K562 (cell line): ENCODE measurements at regions not wholly inside any gene's neighbourhood (a gene's known extent, or its start where the extent isn't known, plus 50 kb on each side); places are given as distances from the start of the nearest gene placed in this dataset.

Source experiments
- CBX2 ChIP-seq: fragments of 200-600 bp; sonication (generic); IDR thresholded peaks from one replicate; pipeline ENCODE4 v1.6.1; 2012; ENCODE audit warnings: mild to moderate bottlenecking, low read length, inconsistent platforms; ENCODE audit not compliant: insufficient read depth, poor library complexity, severe bottlenecking
- GTF2F1 ChIP-seq: IDR thresholded peaks from 2 replicates; pipeline ENCODE4 v1.6.1; 2011; ENCODE audit warnings: low read depth, low read length, improper control_type of control experiment
- HDAC3 ChIP-seq: fragments of 450-650 bp; IDR thresholded peaks from 2 replicates; pipeline ENCODE4 v1.6.1; 2018; ENCODE audit warnings: borderline replicate concordance, mild to moderate bottlenecking, moderate library complexity; ENCODE audit not compliant: partially characterized antibody
- MAZ ChIP-seq, 2 experiments: fragments of 450-650 bp in 1 of 2; sonication (generic) in 1 of 2; formaldehyde crosslinking; IDR thresholded peaks in 1 of 2; conservative IDR thresholded peaks in 1 of 2; 2 replicates each; pipeline versions ENCODE4 v1.4.0 to v1.5.0; 2020; ENCODE audit warnings: mild to moderate bottlenecking in 1 of 2, missing genetic modification reagents in 1 of 2
- NCOA1 ChIP-seq: fragments of 450-650 bp; IDR thresholded peaks from 2 replicates; pipeline ENCODE4 v1.6.1; 2016; ENCODE audit warnings: low read depth
- NFIC ChIP-seq: fragments of 450-650 bp; IDR thresholded peaks from 2 replicates; pipeline ENCODE4 v1.6.1; 2017; ENCODE audit warnings: mild to moderate bottlenecking, inconsistent platforms
- NR0B1 ChIP-seq: fragments of 450-650 bp; IDR thresholded peaks from one replicate; pipeline ENCODE4 v1.6.1; 2018; ENCODE audit warnings: mild to moderate bottlenecking, moderate library complexity; ENCODE audit not compliant: partially characterized antibody
- PML ChIP-seq: IDR thresholded peaks from 2 replicates; pipeline ENCODE4 v1.6.1; 2012; ENCODE audit warnings: low read length, inconsistent platforms
- POLR2A ChIP-seq: fragments of 450-650 bp; conservative IDR thresholded peaks from 2 replicates; pipeline ENCODE4 v1.6.1; 2016
- POLR3A ChIP-seq: IDR thresholded peaks from 2 replicates; pipeline ENCODE4 v1.6.1; 2011; ENCODE audit warnings: borderline replicate concordance, mild to moderate bottlenecking, moderate library complexity; ENCODE audit not compliant: insufficient read length, insufficient read depth; ENCODE audit errors: extremely low read depth
- RAD21 ChIP-seq, 2 experiments: fragments of 250-450 bp in 1 of 2; fragments of 450-650 bp in 1 of 2; sonication (Bioruptor Pico) in 1 of 2; formaldehyde crosslinking in 1 of 2; IDR thresholded peaks in 1 of 2; conservative IDR thresholded peaks in 1 of 2; 2 replicates each; pipeline versions ENCODE4 v1.4.0 to v1.8.0; 2020 to 2022; ENCODE audit warnings: mild to moderate bottlenecking in 2 of 2, moderate library complexity in 1 of 2
- RBBP5 ChIP-seq: fragments of 200-600 bp; sonication (generic); IDR thresholded peaks from 2 replicates; pipeline ENCODE4 v1.6.1; 2012; ENCODE audit warnings: borderline replicate concordance, mild to moderate bottlenecking, low read length, control low read depth, inconsistent platforms; ENCODE audit not compliant: insufficient read depth, poor library complexity, severe bottlenecking
- SMARCA4 ChIP-seq: fragments of 450-650 bp; IDR thresholded peaks from 2 replicates; pipeline ENCODE4 v1.6.1; 2016
- TCF3 ChIP-seq: sonication (generic); formaldehyde crosslinking; IDR thresholded peaks from 2 replicates; pipeline ENCODE4 v1.4.0; 2020; ENCODE audit warnings: mild to moderate bottlenecking, missing genetic modification reagents
- THAP7 ChIP-seq: fragments of 250-450 bp; sonication (Bioruptor Pico); IDR thresholded peaks from 2 replicates; pipeline ENCODE4 v1.5.0; 2021
- TOE1 ChIP-seq, 2 experiments: fragments of 450-650 bp in 1 of 2; sonication (generic) in 1 of 2; formaldehyde crosslinking in 1 of 2; IDR thresholded peaks; 2 replicates each; pipeline versions ENCODE4 v1.7.1 to v1.8.0; 2016 to 2022; ENCODE audit warnings: borderline replicate concordance in 2 of 2, mild to moderate bottlenecking in 2 of 2, antibody characterized with exemption in 1 of 2, inconsistent platforms in 1 of 2, low read depth in 1 of 2, missing genetic modification reagents in 1 of 2, moderate library complexity in 1 of 2
- ZBTB2 ChIP-seq: fragments of 450-650 bp; IDR thresholded peaks from 2 replicates; pipeline ENCODE4 v1.6.1; 2016; ENCODE audit warnings: antibody characterized with exemption
- ZNF699 ChIP-seq: fragments of 250-450 bp; sonication (Bioruptor Pico); IDR thresholded peaks from 2 replicates; pipeline ENCODE4 v1.8.0; 2021; ENCODE audit warnings: mild to moderate bottlenecking, moderate library complexity; ENCODE audit not compliant: insufficient replicate concordance
- ZNF740 ChIP-seq, 3 experiments: fragments of 200-800 bp in 1 of 3; sonication (Bioruptor generic) in 1 of 3; sonication (generic) in 1 of 3; formaldehyde crosslinking in 1 of 3; IDR thresholded peaks; 2 replicates each; pipeline versions ENCODE4 v1.6.1 to v1.8.0; 2016 to 2022; ENCODE audit warnings: mild to moderate bottlenecking in 2 of 3, missing compliant biosample characterization in 2 of 3, missing genetic modification characterization in 2 of 3, missing genetic modification reagents in 1 of 3
- TF ChIP-seq, protein P1 (sequence below): fragments of 250-450 bp; sonication (Bioruptor Pico); IDR thresholded peaks from 2 replicates; pipeline ENCODE4 v1.4.0; 2020; ENCODE audit warnings: mild to moderate bottlenecking, moderate library complexity, borderline replicate concordance

GRCh38 chr12:27852742-27853141 lies 72.7 kb upstream of the MANSC4 start (continued):
- TF ChIP-seq NR0B1 (no peak), TOE1 (IDR thresholded peaks at IDR 0.05; ENCODE audit: borderline replicate concordance) (0 out of 2 replicates have a peak, but pooled peaks have one; percentile 46), TOE1 (CRISPR knock-in tag; IDR thresholded peaks at IDR 0.05; ENCODE audit: borderline replicate concordance, low read depth) (no peak), THAP7 (no peak), ZNF699 (CRISPR knock-in tag) (no peak), HDAC3 (peak; percentile 17), MAZ (CRISPR knock-in tag; conservative IDR thresholded peaks at IDR 0.05 in 1 of 2, IDR thresholded peaks at IDR 0.05 in 1 of 2) (peak in 1 of 2 experiments; percentile 35; a peak in 1 of 4 replicates), ZNF740 (CRISPR knock-in tag; IDR thresholded peaks at IDR 0.05) (no peak), ZNF740 (tag; IDR thresholded peaks at IDR 0.05) (no peak), TCF3 (CRISPR knock-in tag) (peak; percentile 82), PML (peak; percentile 42; the same call in 1 of the 2 replicates), SMARCA4 (peak; percentile 95), NCOA1 (peak; percentile 69; the same call in 1 of the 2 replicates), RBBP5 (no peak), GTF2F1 (no peak), CBX2 (no peak), POLR2A (no peak), ZBTB2 (0 out of 2 replicates have a peak, but pooled peaks have one; percentile 44), NFIC (peak; percentile 53), POLR3A (no peak), RAD21 (CRISPR knock-in tag; conservative IDR thresholded peaks at IDR 0.05 in 1 of 2, IDR thresholded peaks at IDR 0.05 in 1 of 2) (peak; percentile 2 to 16; a peak in 1 of 4 replicates)
- TF ChIP-seq, protein P1, sequence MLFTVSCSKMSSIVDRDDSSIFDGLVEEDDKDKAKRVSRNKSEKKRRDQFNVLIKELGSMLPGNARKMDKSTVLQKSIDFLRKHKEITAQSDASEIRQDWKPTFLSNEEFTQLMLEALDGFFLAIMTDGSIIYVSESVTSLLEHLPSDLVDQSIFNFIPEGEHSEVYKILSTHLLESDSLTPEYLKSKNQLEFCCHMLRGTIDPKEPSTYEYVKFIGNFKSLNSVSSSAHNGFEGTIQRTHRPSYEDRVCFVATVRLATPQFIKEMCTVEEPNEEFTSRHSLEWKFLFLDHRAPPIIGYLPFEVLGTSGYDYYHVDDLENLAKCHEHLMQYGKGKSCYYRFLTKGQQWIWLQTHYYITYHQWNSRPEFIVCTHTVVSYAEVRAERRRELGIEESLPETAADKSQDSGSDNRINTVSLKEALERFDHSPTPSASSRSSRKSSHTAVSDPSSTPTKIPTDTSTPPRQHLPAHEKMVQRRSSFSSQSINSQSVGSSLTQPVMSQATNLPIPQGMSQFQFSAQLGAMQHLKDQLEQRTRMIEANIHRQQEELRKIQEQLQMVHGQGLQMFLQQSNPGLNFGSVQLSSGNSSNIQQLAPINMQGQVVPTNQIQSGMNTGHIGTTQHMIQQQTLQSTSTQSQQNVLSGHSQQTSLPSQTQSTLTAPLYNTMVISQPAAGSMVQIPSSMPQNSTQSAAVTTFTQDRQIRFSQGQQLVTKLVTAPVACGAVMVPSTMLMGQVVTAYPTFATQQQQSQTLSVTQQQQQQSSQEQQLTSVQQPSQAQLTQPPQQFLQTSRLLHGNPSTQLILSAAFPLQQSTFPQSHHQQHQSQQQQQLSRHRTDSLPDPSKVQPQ = no peak
